Loucy (cell line): ENCODE measurements at regions not wholly inside any gene's neighbourhood (a gene's known extent, or its start where the extent isn't known, plus 50 kb on each side); places are given as distances from the start of the nearest gene placed in this dataset.

Source experiments
- H2AFZ ChIP-seq: fragments of 200-600 bp; sonication (generic); 2 replicates; pipeline ENCODE4 v1.6.0; 2016; ENCODE audit warnings: antibody characterized with exemption, mild to moderate bottlenecking, low read length, moderate library complexity
- H3F3A ChIP-seq: fragments of 200-600 bp; 2 replicates; pipeline ENCODE4 v1.6.0; 2016; ENCODE audit warnings: antibody characterized with exemption, low read depth, mild to moderate bottlenecking
- H3K27me3 ChIP-seq: fragments of 200-600 bp; sonication (generic); 2 replicates; pipeline ENCODE4 v1.6.1; 2014; ENCODE audit warnings: low read length, mild to moderate bottlenecking; ENCODE audit not compliant: insufficient read depth, poor library complexity, severe bottlenecking
- H3K36me3 ChIP-seq: fragments of 200-600 bp; sonication (generic); 2 replicates; pipeline ENCODE4 v1.6.1; 2016; ENCODE audit warnings: low read length; ENCODE audit not compliant: insufficient read depth
- H3K4me1 ChIP-seq: fragments of 200-600 bp; sonication (generic); 2 replicates; pipeline ENCODE4 v1.5.1; 2014; ENCODE audit warnings: low read length, mild to moderate bottlenecking; ENCODE audit not compliant: insufficient read depth, poor library complexity, severe bottlenecking
- H3K4me2 ChIP-seq: fragments of 200-600 bp; sonication (generic); 2 replicates; pipeline ENCODE4 v1.6.0; 2014; ENCODE audit warnings: antibody characterized with exemption, low read length, low read depth, mild to moderate bottlenecking; ENCODE audit not compliant: poor library complexity, severe bottlenecking
- H3K4me3 ChIP-seq: fragments of 200-600 bp; sonication (generic); 2 replicates; pipeline ENCODE4 v1.5.1; 2014; ENCODE audit warnings: low read length, mild to moderate bottlenecking, mixed read lengths; ENCODE audit not compliant: poor library complexity, severe bottlenecking
- H3K79me2 ChIP-seq: fragments of 200-600 bp; sonication (generic); 2 replicates; pipeline ENCODE4 v1.6.1; 2014; ENCODE audit warnings: low read length; ENCODE audit not compliant: insufficient read depth
- H3K9ac ChIP-seq: fragments of 200-600 bp; sonication (generic); 2 replicates; pipeline ENCODE4 v1.6.0; 2014; ENCODE audit warnings: mild to moderate bottlenecking, low read depth, low read length, moderate library complexity; ENCODE audit not compliant: poor library complexity, severe bottlenecking
- H3K9me2 ChIP-seq: fragments of 200-600 bp; sonication (generic); replicated peaks from 2 replicates; pipeline ENCODE4 v1.6.1; 2016; ENCODE audit warnings: low read depth, low read length, mixed read lengths
- H3K9me3 ChIP-seq: fragments of 200-600 bp; sonication (generic); 2 replicates; pipeline ENCODE4 v1.6.1; 2014; ENCODE audit warnings: mild to moderate bottlenecking, antibody characterized with exemption, low read length, low read depth; ENCODE audit not compliant: insufficient read depth
- H4K20me1 ChIP-seq: fragments of 200-600 bp; sonication (generic); 2 replicates; pipeline ENCODE4 v1.6.0; 2014; ENCODE audit warnings: antibody characterized with exemption, low read length, mild to moderate bottlenecking; ENCODE audit not compliant: insufficient read depth, poor library complexity, severe bottlenecking
- CTCF ChIP-seq: fragments of 200-600 bp; sonication (generic); conservative IDR thresholded peaks from 2 replicates; pipeline ENCODE4 v1.5.1; 2014; ENCODE audit warnings: mild to moderate bottlenecking, antibody characterized with exemption, low read length
- EZH2phosphoT487 ChIP-seq: fragments of 200-600 bp; IDR thresholded peaks from 2 replicates; pipeline ENCODE4 v1.6.1; 2018; ENCODE audit warnings: antibody characterized with exemption, mild to moderate bottlenecking, moderate library complexity, borderline replicate concordance

GRCh38 chr14:49228552-49228951 lies 357.6 kb downstream of the RPS29 start:
- TF ChIP-seq CTCF (no peak), EZH2phosphoT487 (no peak)
- Histone ChIP-seq H3K4me3 (no peak overlapping the region), H3K4me2 (no peak overlapping the region)

GRCh38 chr14:49221316-49221715 lies 364.9 kb downstream of the RPS29 start:
- Histone ChIP-seq H3K4me1 (no peaks in the 10 kb centered on the region), H3K9me3 (no peaks in the 10 kb centered on the region), H3K9me2 (no peaks in the 10 kb centered on the region), H3F3A (no peaks in the 10 kb centered on the region), H3K79me2 (no peaks in the 10 kb centered on the region), H4K20me1 (no peaks in the 10 kb centered on the region), H2AFZ (no peak overlapping the region), H3K4me3 (no peak overlapping the region), H3K36me3 (no peaks in the 10 kb centered on the region), H3K27me3 (no peaks in the 10 kb centered on the region), H3K9ac (no peak overlapping the region), H3K4me2 (no peak overlapping the region)
- no peak for TF ChIP-seq EZH2phosphoT487
- no peak for TF ChIP-seq CTCF

More at GRCh38 chr14:49228552-49228951, 357.6 kb downstream of the RPS29 start:
- no peaks in the 10 kb centered on the region for H3F3A ChIP-seq
- no peaks in the 10 kb centered on the region for H3K4me1 ChIP-seq
- no peak overlapping the region for H3K9ac ChIP-seq
- H3K9me3 ChIP-seq = no peaks in the 10 kb centered on the region
- H3K9me2 ChIP-seq = no peaks in the 10 kb centered on the region
- no peak overlapping the region for H2AFZ ChIP-seq
- no peaks in the 10 kb centered on the region for H3K79me2 ChIP-seq
- H3K36me3 ChIP-seq = no peaks in the 10 kb centered on the region
- no peaks in the 10 kb centered on the region for H4K20me1 ChIP-seq
- H3K27me3 ChIP-seq = no peaks in the 10 kb centered on the region

GRCh38 chr14:49220492-49220891 lies 365.7 kb downstream of the RPS29 start:
- Histone ChIP-seq H3K9me2 (no peaks in the 10 kb centered on the region), H3K4me1 (no peaks in the 10 kb centered on the region), H2AFZ (no peak overlapping the region), H3K9ac (no peak overlapping the region), H3K4me2 (no peak overlapping the region), H3K4me3 (no peak overlapping the region), H3K79me2 (no peaks in the 10 kb centered on the region), H4K20me1 (no peaks in the 10 kb centered on the region), H3F3A (no peaks in the 10 kb centered on the region), H3K36me3 (no peaks in the 10 kb centered on the region), H3K9me3 (no peaks in the 10 kb centered on the region), H3K27me3 (no peaks in the 10 kb centered on the region)
- TF ChIP-seq EZH2phosphoT487 = no peak
- no peak for TF ChIP-seq CTCF
